Activated CD4-positive, alpha-beta T cell treated with anti-CD3 and anti-CD28 coated beads, Interleukin-2, amount 10 ng/mL, durations not matched to agents 7 days and 5 days (primary cell): ENCODE measurements at regions not wholly inside any gene's neighbourhood (a gene's known extent, or its start where the extent isn't known, plus 50 kb on each side); places are given as distances from the start of the nearest gene placed in this dataset.

ENCODE experiments used
- CTCF ChIA-PET: fragments of 350-600 bp; sonication (Branson Sonifier 250); formaldehyde crosslinking; loops from one replicate; lab custom pipeline; 2021; ENCODE audit warnings: antibody characterized with exemption; lab: Charles Lee
- POLR2A ChIA-PET: fragments of 350-600 bp; sonication (Branson Sonifier 250); formaldehyde crosslinking; loops from one replicate; lab custom pipeline; 2021; ENCODE audit warnings: antibody characterized with exemption; lab: Charles Lee
- DNase-seq: peaks from one replicate; pipeline ENCODE4 v3.0.0-alpha.2; 2020
- H3K27ac Mint-ChIP-seq: one replicate; pipeline ENCODE4 v1.8.0; 2021; ENCODE audit warnings: mild to moderate bottlenecking, moderate library complexity, mixed read lengths
- H3K27me3 Mint-ChIP-seq: one replicate; pipeline ENCODE4 v1.8.0; 2021; ENCODE audit warnings: mixed read lengths
- H3K36me3 Mint-ChIP-seq: one replicate; pipeline ENCODE4 v1.8.0; 2021; ENCODE audit warnings: low read depth, mixed read lengths
- H3K4me1 Mint-ChIP-seq: one replicate; pipeline ENCODE4 v1.8.0; 2021; ENCODE audit warnings: mixed read lengths
- H3K4me3 Mint-ChIP-seq: one replicate; pipeline ENCODE4 v1.8.0; 2021; ENCODE audit warnings: mild to moderate bottlenecking, moderate library complexity, mixed read lengths
- H3K9me3 Mint-ChIP-seq: one replicate; pipeline ENCODE4 v1.8.0; 2021; ENCODE audit warnings: mixed read lengths

DNA sequence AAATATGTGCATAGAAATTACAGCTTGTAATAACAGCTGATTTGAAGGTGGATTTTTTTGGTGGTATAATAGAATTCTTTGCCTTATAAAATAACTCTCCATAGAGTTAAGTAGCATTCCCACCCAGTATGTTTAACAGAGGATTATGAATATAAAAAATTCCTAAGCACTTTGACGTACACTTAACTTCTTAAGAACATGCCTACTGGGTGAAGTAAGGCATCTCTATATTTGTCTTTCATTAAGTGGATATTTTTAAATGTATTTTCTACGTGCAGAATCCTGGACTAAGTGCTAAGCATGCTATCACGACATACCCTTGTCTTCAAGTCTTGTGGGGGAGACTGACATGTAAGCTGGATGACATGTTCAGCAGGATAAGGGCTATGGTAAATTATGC, 217.7 kb upstream of the BMPER start:
- peaks cover 13% of the 10 kb centered on the region for H3K9me3 Mint-ChIP-seq
- H3K4me1 Mint-ChIP-seq = no peaks in the 10 kb centered on the region
- no peak overlapping the region for H3K27ac Mint-ChIP-seq
- no peak for DNase-seq
- ChIA-PET POLR2A (no interaction called here), CTCF (no interaction called here)
- no peaks in the 10 kb centered on the region for H3K36me3 Mint-ChIP-seq
- no peak overlapping the region for H3K4me3 Mint-ChIP-seq
- no peaks in the 10 kb centered on the region for H3K27me3 Mint-ChIP-seq

DNA sequence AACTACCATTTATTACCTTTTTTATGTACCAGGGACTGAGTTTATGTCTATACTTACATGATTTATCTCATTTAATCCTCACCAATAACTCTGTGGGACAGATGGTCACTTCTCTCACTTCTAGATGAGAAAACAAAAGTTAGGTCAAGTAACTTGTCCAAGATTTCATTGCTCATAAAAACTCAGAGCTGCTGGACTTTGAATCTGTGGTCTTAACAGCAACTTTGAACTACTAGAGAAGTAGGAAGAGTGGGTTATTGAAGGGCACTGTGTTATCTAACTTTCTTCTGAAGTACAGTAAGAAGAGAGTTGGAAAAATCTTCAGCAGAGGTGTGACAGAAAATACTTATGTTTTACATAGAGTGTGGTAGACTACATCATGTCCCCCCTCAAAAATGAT, 214.2 kb upstream of the BMPER start:
- Mint-ChIP-seq H3K9me3 (peaks cover 14% of the 10 kb centered on the region), H3K4me3 (no peak overlapping the region), H3K27ac (no peak overlapping the region), H3K36me3 (no peaks in the 10 kb centered on the region), H3K27me3 (no peaks in the 10 kb centered on the region), H3K4me1 (no peaks in the 10 kb centered on the region)
- no peak for DNase-seq
- POLR2A ChIA-PET = no interaction called here
- CTCF ChIA-PET = no interaction called here

DNA sequence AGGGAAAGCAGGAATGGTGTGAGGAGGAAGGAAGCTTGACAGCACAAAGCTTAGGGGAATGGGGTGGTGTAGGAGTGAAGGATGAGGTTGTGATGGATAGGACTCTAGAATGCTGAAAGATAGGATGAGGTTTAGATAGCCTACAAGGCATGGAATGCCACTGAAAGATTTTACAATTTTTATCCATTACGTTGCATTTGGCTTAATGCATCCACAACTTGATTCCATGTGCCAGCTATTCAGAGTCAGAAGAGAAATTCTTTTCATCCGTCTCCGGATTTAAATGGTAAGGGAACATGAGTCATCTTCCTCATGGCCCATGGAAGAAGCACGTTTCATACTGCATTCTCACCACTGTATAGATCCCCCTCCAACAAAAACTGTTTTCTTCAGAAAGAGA, 212.4 kb upstream of the BMPER start:
- DNase-seq = no peak

DNA sequence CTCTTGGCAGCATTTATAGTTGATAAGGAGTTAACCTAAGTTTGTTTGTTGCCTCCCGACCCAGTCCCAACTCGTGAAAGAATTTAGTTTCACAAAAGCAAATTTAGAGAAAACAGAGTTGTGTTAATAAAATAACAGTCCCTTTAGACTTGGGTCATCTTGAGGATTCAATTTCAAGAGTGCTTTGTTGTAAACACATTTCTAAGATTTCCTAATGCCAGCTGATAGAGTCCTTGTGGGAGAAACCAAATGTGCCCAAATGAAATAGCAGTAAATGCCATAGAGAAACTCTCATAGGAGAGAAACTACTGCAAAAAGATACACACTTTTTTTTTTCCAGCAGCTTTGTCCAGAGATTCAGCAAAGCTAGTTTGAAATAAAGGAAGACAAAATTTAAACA, 211.3 kb upstream of the BMPER start:
- H3K4me1 Mint-ChIP-seq = no peaks in the 10 kb centered on the region
- no peaks in the 10 kb centered on the region for H3K27me3 Mint-ChIP-seq
- no peaks in the 10 kb centered on the region for H3K36me3 Mint-ChIP-seq
- no peak overlapping the region for H3K27ac Mint-ChIP-seq
- peaks cover 18% of the 10 kb centered on the region for H3K9me3 Mint-ChIP-seq
- ChIA-PET POLR2A (no interaction called here), CTCF (no interaction called here)
- H3K4me3 Mint-ChIP-seq = no peak overlapping the region
- no peak for DNase-seq

More for the DNA sequence above, 212.4 kb upstream of the BMPER start:
- ChIA-PET CTCF (no interaction called here), POLR2A (interaction anchor here (0.7 kb wide), 1 partner anchor 80 kb away, joined by 4 read pairs; no protein-coding TSS in a partner anchor)
- Mint-ChIP-seq H3K4me3 (no peak overlapping the region), H3K9me3 (peaks cover 16% of the 10 kb centered on the region), H3K27me3 (no peaks in the 10 kb centered on the region), H3K4me1 (no peaks in the 10 kb centered on the region), H3K36me3 (no peaks in the 10 kb centered on the region), H3K27ac (no peak overlapping the region)

DNA sequence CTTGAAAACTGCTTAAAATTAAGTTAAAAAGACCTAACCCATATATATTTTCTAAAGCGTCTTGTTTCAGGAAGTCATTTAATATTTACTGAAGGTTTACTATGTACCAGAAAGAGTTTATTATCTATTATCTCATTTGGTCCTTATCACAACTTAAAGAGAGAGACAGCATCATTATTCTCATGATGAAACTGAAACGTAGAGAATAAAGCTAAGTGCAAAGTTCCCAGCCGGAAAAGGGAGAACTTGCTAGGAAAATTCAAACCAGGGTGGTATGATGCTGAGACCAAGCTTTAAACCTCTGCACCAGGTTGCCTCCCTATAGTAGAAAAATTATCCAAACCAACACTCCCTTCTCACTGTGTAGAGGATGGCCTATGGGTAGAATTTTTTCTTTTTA, 207.7 kb upstream of the BMPER start:
- Mint-ChIP-seq H3K4me1 (no peaks in the 10 kb centered on the region), H3K27me3 (no peaks in the 10 kb centered on the region), H3K27ac (no peak overlapping the region), H3K4me3 (no peak overlapping the region), H3K9me3 (peaks cover 42% of the 10 kb centered on the region), H3K36me3 (no peaks in the 10 kb centered on the region)
- CTCF ChIA-PET = no interaction called here
- POLR2A ChIA-PET = no interaction called here
- DNase-seq = no peak

DNA sequence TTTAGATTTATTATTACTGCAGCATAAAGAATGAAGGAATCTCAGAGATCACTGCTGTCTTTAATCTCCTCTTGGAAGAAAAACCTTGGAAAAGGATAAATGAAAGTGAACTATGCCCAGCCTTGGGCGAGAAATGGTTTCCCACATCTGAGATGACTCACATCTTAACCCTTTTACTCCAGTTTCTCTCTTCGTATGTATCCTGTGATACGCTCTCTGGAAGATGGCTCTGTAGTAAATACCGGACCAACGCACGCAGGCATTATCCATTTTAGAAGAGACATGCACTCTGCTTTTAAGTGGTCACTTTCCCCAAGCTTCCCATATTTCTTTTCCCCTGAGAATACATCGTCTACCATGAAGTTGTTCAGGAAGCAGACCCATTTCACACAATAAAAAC, 207.3 kb upstream of the BMPER start:
- no peaks in the 10 kb centered on the region for H3K36me3 Mint-ChIP-seq
- ChIA-PET CTCF (no interaction called here), POLR2A (no interaction called here)
- peaks cover 42% of the 10 kb centered on the region for H3K9me3 Mint-ChIP-seq
- H3K4me1 Mint-ChIP-seq = no peaks in the 10 kb centered on the region
- no peak for DNase-seq
- H3K27ac Mint-ChIP-seq = no peak overlapping the region
- no peak overlapping the region for H3K4me3 Mint-ChIP-seq
- H3K27me3 Mint-ChIP-seq = no peaks in the 10 kb centered on the region

DNA sequence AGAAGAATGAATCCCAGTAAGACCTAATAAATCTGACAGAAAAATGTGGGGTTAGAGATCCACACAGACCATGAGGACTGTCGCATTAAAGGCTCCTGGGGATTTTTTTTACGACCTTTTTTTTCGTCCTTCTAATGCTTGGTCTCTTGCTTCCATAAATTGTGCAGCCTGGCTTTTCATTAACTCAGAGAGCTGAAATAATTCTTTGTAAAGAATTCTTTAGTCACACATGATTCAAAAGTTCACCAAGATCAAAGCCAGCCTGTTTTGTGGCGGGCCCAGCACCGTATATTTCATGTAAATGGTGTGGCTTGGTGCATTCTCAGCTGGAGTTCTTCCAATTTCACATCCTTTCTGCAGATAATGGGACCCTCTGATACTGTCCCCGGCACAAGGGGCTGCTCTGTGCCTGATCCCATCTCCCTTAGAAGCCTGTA, 206.6 kb upstream of the BMPER start:
- Mint-ChIP-seq H3K4me3 (no peak overlapping the region), H3K27ac (no peak overlapping the region), H3K4me1 (no peaks in the 10 kb centered on the region), H3K27me3 (no peaks in the 10 kb centered on the region), H3K36me3 (no peaks in the 10 kb centered on the region), H3K9me3 (peaks cover 42% of the 10 kb centered on the region)
- POLR2A ChIA-PET = no interaction called here
- DNase-seq = no peak
- CTCF ChIA-PET = no interaction called here

DNA sequence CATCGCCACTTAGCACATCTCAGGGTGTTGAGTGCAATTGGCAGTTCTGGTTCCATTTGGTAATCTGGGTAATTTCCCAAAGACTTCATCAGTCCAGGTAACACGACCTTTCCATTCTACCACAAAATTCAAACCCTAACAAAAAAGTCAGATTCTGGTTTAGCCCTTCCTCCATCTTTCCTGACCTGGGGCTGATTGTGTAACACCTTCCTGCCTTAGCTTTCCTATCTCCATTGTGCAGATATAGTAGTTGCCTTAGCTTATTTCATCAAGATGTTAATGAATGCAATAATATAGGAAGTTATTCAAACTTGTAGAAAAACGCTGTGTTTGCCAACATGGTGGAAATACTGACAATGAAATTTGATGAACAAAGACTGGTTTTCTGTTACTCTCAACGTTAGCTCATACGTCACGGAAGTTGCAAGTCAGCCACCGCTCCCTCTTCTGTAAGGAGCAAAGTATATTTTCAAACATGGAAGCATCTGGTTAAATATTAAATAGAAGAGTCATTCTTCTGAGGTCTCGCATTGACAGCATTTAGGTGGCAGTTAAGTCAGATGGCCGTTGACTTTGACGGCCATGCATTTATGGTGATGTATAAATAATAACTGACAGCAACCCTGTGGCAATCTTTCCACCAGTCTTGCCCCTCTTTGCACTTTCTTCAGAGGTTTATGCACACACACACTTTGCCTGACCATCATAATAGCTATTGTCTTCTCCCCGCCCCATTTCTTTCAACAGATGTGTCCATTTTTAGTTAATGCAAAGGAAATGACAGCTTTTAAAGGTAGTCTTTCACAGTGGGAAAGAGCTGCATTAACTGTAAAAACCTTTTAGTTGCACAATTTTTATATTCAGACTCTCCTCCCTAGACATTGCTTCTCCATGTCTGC, 205.1 kb upstream of the BMPER start:
- Mint-ChIP-seq H3K4me1 (no peaks in the 10 kb centered on the region), H3K27ac (no peak overlapping the region), H3K36me3 (no peaks in the 10 kb centered on the region), H3K9me3 (peaks cover 40% of the 10 kb centered on the region), H3K4me3 (no peak overlapping the region), H3K27me3 (no peaks in the 10 kb centered on the region)
- CTCF ChIA-PET = no interaction called here
- no peak for DNase-seq
- POLR2A ChIA-PET = no interaction called here

DNA sequence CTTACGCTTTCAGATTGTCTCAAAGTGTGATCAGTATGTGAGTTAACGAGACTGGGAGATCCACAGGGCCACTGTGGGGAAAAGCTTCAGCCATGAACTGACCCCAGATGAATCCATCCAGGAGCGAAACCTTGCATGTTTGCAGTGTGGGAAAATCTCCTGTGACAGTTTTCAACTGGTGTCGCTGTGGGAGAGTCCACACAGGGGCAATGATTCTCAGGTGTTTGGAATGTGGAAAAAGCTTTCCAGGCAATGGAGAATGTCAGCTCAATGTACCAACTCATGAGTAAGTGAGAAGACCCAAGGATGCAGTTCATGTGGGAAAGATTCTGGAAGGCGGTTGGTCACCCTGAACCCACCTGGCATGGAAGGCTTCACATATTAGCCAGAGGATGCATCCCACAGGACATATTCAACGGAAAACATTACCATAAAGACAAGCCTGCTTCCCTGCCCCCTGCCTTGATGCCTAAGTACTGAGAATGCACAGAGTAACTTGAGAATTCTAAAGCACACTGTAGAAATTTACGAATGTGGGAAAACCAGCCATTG, 204.1 kb upstream of the BMPER start:
- Mint-ChIP-seq H3K36me3 (no peaks in the 10 kb centered on the region), H3K27me3 (no peaks in the 10 kb centered on the region), H3K4me3 (no peak overlapping the region), H3K9me3 (peaks cover 40% of the 10 kb centered on the region), H3K27ac (no peak overlapping the region), H3K4me1 (no peaks in the 10 kb centered on the region)
- no peak for DNase-seq
- CTCF ChIA-PET = no interaction called here
- POLR2A ChIA-PET = no interaction called here

DNA sequence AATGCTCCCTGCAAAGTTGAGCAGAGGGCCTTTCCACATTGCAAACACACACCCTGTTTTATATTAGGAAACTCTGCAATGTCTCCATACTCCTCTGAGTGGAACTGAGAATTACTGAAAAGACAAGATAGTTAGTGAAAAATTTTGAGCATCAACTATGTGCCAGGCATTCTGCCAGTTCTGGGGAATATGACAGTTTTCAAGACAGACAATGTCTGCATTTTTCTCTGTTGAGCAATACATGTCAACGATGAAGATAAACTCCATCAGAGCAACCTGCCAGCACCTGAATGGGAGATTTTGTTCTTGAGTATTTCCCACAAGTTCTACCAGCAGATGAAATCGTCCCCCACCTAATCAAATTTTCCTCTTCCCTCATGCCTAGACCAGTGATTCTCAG, 203.4 kb upstream of the BMPER start:
- Mint-ChIP-seq H3K9me3 (peaks cover 38% of the 10 kb centered on the region), H3K4me3 (no peak overlapping the region), H3K27me3 (no peaks in the 10 kb centered on the region), H3K4me1 (no peaks in the 10 kb centered on the region), H3K27ac (no peak overlapping the region), H3K36me3 (no peaks in the 10 kb centered on the region)
- CTCF ChIA-PET = no interaction called here
- POLR2A ChIA-PET = no interaction called here
- no peak for DNase-seq

DNA sequence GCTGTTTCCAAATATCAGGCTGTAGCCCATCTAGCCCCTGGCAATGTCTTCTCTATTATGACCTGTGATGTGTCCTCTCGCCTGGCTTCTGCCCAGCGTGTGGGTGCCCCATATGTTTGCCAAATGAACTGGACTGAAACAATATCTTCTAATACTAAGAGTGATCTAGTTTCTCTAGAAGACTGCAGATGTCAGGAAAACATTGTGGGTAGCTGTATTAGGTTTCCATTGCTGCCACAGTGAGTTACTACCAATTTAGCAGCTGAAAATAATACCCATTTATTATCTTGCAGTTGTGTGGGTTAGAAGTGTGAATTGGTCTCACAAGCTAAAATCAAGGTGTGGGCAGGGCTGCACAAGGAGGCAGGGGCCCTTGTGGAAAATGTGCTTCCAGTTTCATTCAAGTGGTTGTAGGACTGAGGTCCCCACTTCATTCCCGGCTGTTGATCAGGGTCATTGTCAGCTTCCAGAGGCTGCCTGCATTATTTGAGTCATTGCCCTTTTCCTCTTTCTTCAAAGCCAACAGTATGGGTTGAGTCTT, 202.8 kb upstream of the BMPER start:
- ChIA-PET CTCF (no interaction called here), POLR2A (no interaction called here)
- no peaks in the 10 kb centered on the region for H3K36me3 Mint-ChIP-seq

DNA sequence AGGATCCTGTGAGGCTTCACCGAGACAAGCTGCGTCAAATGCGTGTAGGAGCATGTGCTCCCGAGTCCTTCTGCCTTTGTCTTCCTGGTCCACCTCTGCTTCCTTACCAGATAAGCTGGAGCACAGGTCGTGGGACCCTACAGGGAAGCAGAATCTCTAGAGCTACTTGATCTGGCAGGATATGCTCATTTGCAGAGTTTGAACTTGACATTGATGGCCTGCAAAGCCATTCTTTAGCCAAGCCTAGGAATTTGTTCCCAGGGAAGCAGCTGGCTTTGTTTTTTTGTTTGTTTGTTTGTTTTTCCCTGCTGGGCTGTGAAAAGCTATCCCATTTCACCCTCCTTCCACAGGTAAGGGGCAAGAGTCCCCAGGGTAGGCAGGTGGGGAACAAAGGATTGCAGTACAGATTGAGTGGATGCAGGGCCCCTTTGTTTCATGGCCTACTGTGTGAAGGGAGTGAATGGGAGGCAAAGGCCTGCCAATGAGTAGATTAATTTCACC, 200.0 kb upstream of the BMPER start:
- DNase-seq = no peak
- Mint-ChIP-seq H3K36me3 (no peaks in the 10 kb centered on the region), H3K4me3 (no peak overlapping the region), H3K27me3 (no peaks in the 10 kb centered on the region), H3K27ac (no peak overlapping the region), H3K4me1 (no peaks in the 10 kb centered on the region), H3K9me3 (peaks cover 19% of the 10 kb centered on the region)
- ChIA-PET POLR2A (no interaction called here), CTCF (interaction anchor here (0.6 kb wide), 1 partner anchor 480 kb away, joined by 3 read pairs; no protein-coding TSS in a partner anchor)

More for the DNA sequence above, 202.8 kb upstream of the BMPER start:
- Mint-ChIP-seq H3K27ac (no peak overlapping the region), H3K4me3 (no peak overlapping the region), H3K9me3 (peaks cover 38% of the 10 kb centered on the region), H3K4me1 (no peaks in the 10 kb centered on the region), H3K27me3 (no peaks in the 10 kb centered on the region)
- DNase-seq = no peak

DNA sequence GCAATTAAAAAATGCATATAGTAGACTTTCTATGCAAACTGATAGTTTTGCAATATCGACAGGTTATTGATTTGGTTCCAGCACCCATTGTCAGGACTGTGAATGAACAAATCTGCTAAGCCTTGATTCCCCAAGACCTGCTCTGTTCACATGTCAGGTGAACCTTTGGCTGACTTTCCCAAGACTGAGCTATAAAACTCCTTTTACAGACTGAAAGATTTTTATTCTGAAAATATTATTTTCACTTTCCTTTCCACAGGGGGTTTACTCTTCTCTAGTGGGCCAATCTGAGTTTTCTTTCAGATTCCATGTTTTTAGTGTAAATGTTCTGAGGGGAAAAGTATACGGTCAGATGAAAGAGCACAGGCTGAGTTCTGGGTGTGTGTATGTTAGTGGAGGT, 199.2 kb upstream of the BMPER start:
- H3K4me3 Mint-ChIP-seq = no peak overlapping the region
- H3K27ac Mint-ChIP-seq = no peak overlapping the region
- H3K27me3 Mint-ChIP-seq = no peaks in the 10 kb centered on the region
- POLR2A ChIA-PET = no interaction called here
- H3K4me1 Mint-ChIP-seq = no peaks in the 10 kb centered on the region
- CTCF ChIA-PET = no interaction called here
- peaks cover 12% of the 10 kb centered on the region for H3K9me3 Mint-ChIP-seq
- H3K36me3 Mint-ChIP-seq = no peaks in the 10 kb centered on the region
- no peak for DNase-seq
